HG02884 (cell line): ENCODE measurements at regions not wholly inside any gene's neighbourhood (a gene's known extent, or its start where the extent isn't known, plus 50 kb on each side); places are given as distances from the start of the nearest gene placed in this dataset.
"Not testable (repeated sequence)": the region's sequence is repeated elsewhere in the genome, so short reads cannot be mapped to it uniquely, and the experiment has no call there.

ENCODE experiments used
- ATAC-seq: cut with Tn5 transposase; IDR thresholded peaks from one replicate; pipeline ENCODE4 v1.9.1; 2021; ENCODE audit warnings: mild to moderate bottlenecking, moderate library complexity; ENCODE audit not compliant: unreplicated experiment

DNA sequence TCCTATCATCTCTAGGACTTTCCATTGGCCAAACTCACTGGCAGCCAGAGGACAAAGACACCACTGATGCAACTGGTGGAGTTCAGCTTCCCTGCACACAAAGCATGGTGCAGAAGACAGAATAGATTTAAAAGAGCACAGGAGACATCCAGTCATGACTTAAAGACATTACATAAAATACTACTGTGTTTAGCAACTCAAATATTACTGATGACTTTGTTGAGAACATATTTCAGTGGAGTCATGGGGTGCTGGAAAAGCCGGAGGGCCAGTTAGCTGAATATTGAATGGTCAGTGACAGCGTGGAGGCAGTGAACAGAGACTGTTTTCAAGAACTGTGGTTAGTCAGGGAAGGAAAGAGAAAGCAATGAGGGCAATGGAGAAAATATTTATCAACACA, 296.3 kb upstream of the NRP1 start:
- ATAC-seq, result no peak

DNA sequence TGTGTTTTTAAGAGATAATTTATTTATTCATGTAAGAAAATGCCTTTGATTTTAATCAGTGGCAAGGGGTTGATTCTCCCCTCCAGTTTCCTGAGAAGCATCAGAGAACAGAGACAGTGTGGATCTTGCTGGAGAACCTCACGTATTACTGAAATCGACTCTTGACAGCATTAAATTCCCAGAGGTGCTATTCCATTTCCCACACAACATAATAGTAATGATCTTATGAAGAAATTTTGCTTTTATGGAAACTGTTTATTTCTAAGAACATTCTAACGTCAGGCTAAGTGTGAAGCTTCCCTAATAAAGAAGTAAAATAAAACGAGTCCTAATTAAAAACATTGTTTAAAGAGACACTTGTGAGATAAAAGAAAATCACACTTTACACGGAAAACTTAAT, 293.1 kb upstream of the NRP1 start:
- no peak for ATAC-seq

DNA sequence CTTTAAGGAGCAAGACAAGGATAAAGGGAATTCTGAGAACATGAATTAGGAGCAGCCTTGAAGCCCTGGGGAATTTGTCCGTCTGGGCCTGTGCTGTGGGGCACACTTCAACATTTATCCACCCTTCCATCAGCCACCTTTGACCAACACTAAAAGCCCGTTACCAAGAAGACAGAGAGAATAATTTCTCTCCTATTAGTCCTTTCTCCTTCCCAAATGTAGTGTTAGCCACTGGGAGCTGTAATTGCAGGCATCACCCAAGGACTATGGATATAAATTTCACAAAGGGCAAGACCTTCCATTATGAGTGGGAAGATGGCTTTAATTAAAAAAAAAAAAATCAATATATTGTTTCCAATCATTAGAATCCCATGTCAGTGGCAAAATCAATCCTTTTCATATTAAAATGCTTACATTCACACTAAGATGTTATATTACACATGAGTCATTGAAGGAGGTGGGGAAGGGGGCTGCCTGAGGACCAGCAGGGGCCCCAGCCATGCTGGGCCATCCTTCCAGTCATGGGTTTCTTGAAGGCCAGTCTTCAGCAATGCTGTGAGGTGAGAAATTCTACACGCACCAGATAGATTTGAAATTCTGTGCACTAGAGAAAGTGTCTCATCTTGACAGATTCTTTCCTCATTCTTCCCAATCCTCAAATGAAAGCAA, 292.5 kb upstream of the NRP1 start:
- ATAC-seq, result no peak

DNA sequence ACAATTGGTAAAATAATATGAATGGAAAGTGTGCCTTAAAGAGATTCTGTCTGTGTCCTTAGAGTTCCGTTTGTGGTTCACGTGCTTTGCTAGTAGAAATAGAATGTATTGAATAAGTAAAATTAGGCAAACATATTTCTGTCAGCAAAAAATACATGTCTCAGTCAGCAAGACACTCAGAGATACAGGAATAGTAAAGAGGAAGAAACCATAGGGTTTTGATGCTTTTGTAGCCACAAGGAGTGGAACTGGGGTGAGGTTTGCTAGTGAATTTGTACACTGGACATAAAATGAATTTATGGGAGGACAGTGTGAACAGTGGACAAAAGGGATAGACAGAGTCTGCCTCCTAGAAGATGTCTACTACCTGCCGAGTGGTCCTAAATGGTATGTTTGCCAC, 289.2 kb upstream of the NRP1 start:
- no peak for ATAC-seq

DNA sequence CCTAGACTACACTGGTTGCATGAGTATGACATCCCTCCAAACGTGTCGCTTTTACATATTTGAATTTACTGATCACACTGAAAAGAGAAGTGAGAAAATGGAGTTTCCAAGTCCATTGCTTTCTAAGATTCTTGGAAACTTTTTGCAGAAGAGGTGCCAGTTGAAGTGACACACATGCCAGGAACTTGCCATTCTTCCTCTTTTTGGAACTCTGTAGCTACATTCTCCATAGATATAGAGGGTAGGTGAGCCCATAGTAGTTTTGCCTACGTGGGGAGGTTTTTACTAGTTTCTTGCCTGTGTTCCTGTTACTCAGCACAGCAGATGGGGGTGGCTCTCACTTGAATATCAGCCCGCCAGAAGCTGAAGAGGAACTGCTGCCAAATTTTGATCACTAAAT, 286.6 kb upstream of the NRP1 start:
- ATAC-seq, result no peak

DNA sequence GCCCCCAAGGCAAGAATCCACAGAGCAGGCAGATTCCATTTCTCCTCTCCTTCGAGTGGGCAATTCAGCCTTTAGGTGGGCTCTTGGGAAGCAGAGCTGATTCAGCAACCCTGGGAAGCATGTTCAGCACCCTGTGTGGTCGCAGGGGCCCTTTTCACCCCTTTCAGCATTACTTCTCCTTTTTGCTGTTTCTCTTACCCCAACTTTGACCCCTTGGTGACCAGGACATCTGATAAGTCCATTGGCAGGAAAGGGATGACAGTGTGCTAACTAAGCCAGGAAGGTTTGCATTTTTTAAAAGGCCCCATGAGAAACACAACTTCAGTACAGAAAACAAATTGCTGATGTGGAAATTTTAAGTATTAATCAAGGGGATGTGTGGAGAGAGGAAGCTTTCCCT, 283.7 kb upstream of the NRP1 start:
- ATAC-seq, result no peak

DNA sequence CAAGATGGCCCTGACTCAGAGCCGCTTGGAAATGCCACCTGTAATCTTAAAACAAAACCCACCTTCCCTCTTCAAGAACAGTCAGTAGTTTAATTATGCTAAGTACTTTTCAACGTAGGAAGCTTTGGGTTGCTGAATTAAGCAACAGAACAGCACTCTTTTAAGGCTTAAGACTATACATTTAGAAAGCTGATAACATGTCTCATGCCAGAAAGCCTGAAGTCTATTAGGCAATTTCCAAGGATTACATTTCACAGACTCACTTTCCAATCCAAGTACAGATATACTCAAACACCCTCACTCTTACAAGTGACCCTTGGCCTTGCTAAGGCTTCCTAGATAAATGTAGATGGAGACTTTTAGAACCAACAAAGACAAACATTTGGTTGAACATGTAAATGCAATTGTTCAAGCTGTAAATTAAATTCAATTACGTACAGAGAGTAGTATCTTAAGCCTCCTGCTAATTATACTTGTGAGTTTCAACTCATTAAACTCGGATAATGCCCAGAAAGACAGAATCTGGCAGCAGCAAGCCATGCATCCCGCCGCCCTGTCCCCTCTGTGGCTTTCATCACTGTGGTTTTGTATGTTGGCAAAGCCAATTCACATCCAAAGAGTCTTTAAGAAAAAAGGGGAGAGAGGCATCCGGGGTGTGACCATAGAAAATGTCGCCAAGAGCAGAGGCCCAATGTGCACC, 283.1 kb upstream of the NRP1 start:
- no peak for ATAC-seq

DNA sequence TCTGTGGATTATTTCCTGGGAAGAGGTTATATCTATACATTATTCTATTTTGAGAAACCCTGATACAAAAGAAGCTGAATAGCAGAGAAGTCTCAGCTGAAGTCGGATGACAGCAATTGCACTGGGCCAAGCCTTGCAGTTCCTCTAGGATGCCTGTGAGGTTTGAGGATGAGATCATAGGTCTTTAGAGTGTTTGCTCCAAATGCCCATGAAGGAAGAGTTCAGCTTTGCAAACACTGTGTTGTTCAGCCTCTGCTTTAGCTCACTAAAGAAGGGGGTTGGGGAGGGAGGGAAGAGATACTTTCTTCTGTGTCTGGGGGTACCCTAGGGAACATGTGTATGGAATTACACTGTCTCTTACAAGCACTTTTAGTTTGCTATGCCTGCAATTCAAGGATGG, 282.5 kb upstream of the NRP1 start:
- no peak for ATAC-seq

DNA sequence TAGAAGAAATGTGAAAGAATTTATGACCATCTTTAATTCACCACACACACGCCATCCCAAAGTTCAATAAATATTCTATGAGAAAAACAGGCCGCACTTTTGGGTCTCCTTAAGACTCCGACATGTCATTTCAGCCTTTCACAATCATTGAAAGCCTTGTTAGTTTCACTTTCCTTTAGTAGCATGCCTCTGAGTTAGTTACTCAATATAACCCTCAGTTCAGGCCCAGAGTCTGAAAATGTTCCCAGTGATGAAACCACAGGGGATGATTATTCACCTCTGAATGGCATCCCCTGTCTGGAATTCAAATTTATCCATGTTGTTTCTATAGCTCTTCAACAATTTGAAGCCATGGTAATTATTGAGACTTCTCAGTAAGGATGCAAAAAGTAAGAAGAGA, 278.1 kb upstream of the NRP1 start:
- no peak for ATAC-seq

DNA sequence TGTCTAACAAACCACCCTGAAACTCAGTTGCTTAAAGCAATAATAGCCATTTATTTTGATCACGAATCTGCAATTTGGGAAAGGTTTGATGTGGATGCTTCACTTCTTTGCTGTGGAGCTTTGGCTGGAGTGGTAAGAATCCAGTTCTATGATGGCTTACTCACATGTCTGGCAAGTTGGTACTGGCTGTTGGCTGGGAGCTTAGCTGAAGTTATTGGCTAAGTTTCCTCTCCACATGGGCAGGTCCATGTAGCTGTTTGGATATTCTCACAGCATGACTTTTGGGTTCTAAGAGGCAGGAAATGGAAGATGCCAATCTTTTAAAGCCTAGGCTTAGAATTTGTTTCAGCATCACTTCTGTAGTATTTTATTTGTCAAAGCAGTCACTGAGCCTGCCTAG, 277.6 kb upstream of the NRP1 start:
- ATAC-seq, result no peak

DNA sequence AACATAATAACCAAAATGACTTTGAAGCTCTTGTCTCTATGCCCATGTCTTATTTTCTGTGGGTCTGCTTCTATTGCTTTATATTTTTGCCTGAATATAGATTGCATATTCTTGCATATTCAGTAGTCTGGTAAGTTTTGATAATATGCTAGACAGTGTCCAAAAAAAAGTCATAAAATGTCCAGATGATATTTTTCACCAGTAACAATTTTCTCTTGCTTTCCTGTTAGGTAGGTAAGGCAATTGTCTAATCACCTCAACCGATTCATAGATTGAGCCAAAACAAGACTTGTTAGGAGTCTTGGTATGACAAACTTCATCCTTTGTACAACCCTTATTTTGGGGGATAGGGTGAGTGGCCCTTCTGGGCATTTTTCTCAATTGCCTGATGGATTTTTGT, 277.0 kb upstream of the NRP1 start:
- ATAC-seq, result no peak

DNA sequence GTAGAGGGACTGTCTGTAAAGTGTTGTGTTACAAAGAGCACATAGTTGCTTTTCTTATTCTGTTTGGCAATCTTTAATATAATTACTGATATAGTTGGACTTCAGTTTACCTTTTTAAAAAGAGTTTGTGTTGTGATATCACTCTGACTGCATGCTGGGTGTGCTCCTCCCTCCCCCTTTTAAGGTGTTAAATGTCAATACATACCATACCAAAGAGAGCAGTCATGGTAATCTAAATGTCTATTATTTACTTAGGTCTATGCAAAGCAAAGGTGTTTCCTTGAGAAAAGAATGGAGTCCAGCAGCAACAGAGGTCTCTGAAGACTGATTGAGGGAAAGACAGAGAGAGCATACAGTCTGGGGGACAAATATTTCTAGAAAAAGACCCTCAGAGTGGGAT, 275.1 kb upstream of the NRP1 start:
- ATAC-seq, result no peak

DNA sequence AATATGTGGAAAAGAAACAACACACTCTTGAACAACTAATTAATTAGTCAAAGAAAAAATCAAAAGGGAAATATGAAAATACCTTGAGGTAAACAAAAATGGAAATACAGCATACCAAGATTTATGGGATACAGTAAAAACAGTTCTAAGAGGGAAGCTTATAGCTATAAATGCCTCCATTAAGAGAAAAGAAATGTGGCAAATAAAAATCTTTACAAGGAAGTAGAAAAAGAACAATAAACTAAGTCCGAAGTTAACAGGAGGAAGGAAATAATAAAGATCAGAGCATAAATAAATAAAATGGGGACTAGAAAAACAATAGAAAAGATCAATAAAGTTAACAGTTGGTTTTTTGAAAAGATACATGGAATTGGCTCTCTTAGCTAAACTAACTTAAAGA, 267.8 kb upstream of the NRP1 start:
- ATAC-seq, result no peak

DNA sequence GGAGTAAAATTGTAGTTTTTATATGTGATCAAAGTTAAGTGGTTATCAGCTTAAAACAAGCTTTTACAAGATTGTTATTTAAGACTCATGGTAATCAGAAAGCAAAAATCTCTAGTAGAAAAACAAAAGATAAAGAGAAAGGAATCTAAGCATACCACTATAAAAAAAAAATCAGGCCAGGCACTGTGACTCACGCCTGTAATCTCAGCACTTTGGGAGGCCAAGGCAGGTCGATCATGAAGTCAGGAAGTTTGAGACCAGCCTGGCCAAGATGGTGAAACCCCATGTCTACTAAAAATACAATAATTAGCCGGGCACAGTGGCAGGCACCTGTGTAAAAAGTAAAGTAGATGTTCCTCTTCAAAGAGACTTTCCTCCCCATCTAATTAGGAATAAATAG, 265.9 kb upstream of the NRP1 start:
- no peak for ATAC-seq

DNA sequence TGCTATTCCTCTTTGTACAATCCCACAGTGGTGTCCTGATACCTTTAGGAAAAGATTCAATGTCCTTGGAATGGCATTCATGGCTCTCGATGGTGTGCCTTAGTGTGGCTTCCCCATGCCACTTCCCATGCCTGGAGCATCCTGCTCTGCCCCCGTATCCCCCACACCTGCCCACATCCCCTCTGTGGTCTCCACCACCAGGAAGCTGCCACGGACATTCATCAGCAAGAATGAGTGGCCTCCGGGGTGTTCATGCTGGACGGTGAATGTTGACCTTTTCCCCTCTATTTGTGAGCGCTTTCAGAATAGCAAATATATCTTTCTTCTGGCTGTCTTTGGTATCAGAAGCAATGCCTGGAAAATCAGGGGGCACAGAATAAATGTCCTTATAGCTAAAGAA, 262.0 kb upstream of the NRP1 start:
- ATAC-seq, result no peak

DNA sequence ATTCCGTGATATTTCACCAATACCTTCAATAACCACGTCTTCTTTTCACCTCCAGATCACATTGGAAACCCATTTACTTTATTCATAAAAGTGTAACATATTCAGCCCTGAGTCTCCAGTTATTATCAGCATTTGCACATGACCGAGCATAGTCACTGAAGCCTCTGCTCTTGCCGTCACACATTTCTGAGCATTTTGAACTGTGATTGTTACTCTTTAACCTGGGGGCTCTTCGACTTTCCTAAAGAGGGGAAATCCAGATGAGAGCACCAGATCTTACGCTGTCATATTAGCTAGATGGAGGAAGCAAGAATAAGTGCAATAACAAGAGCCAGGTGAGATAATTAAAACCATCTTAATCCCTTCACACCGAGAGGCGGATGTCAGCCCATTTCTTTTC, 260.0 kb upstream of the NRP1 start:
- ATAC-seq, result no peak

DNA sequence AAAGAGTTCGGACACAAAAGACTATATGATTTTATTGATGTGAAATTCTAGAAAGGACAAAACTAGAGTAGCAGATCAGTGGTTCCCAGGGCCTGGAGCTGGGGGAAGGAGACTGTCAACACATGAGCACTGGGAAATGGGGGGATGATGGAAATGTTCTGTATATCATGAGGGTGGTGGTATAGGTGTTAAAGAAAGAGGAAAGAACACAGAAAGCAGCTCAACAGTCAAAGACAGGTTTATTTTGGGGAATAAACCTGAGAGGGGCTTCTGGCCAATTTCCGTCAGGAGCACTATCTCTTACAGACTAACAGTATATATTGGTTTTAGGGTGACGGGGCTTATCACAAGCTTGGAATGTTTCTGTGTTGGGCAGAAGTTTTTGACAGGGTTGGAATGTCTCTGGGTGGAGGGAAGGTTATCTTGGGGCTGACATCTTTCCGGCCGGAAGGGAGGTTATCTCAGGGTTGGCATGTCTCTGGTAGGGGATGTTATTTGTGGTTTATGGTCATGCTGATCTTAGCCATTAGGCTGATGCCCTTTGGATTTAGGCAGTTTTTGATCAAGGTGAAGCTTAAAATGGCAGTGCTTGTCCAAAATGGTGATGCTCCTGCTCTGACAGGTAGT, 254.6 kb upstream of the NRP1 start:
- no peak for ATAC-seq

DNA sequence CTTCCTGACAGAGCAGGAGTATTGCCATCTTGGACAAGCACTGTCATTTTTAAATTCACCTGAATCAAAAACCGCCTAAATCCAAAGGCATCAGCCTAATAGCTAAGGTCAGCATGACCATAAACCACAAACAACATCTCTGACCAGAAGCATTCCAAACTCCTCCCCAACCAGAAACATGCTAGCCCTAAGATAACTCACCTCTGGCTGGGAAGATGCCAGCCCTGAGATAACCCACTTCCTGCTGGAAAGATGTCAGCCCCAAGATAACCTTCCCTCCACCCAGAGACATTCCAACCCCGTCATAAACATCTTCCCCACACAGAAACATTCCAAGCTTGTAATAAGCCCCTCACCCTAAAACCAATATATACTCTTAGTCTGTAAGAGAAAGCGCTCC, 250.1 kb upstream of the NRP1 start:
- ATAC-seq, result not testable (repeated sequence)

DNA sequence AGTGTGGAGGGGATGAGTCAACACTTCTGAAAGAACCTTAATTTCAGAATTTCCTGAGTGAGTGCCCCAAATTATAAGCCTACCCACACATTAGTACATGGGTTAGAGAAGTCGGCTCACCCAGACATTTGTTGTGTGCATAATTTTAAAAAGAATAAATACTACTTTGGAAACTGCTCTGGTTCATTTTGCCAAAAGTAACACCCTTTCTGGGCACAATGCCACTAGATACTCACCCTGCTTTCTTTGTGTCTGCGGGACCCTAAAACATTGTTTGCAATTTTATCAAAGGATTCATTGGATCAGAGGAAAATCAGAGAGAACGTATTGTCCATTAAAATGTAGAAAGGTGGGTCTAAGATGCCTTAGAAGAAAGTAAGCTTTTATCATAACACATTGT, 245.5 kb upstream of the NRP1 start:
- no peak for ATAC-seq

DNA sequence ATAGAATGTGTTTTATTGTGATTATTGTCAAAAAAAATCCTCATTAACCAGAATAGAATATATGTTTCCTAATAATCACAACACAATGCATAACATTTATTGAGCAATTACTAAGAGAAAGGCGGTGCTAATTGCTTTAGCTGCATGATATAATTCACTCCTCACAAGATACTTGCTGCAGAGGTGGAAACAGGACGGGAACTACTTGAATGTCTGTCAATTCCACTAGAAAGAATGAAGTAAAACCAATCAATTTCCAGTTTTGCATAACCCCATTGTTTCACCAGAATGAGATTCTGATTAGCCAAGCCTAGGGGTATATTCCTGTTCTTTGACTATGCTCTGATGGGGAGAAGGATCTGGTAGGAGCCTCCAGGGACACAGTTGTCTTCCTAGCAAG, 239.1 kb upstream of the NRP1 start:
- no peak for ATAC-seq

DNA sequence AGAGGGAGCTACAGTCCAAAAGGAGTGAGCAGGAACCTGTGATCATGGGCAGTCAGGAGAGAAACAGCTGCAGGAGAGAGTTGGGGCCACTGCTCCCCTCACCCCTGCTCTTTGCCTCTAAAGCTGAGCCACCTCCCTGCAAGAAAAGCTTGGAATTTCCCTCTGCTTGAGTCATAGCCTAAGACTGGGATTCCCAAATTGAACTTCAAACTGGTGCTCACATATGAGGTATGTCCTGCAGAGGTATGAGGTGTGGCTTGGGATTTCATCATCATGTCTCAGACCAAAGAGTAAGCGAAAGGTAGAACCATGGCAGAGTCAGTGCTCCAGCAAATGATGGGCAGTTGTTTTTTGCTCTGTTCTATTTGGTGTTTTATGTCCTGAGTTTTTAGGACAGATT, 237.1 kb upstream of the NRP1 start:
- no peak for ATAC-seq

DNA sequence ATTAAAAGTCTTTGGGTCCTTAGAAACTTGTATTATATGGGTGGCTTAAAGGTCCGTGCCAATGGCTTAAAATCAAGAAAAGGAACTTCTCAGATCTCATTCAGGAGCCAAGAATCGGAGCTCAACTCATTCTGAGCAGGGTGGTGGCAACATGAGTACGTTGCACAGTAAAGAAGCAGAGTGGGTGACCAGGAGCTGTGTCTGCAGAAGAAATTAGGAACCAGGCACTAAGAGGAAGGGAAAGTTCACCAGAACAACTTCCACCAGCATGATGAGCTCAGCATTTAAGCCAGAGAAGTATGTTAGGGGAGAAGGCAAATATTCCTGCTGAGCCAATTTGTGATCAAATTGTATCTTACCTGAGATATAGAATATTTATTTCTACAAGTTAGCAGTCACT, 236.0 kb upstream of the NRP1 start:
- no peak for ATAC-seq

DNA sequence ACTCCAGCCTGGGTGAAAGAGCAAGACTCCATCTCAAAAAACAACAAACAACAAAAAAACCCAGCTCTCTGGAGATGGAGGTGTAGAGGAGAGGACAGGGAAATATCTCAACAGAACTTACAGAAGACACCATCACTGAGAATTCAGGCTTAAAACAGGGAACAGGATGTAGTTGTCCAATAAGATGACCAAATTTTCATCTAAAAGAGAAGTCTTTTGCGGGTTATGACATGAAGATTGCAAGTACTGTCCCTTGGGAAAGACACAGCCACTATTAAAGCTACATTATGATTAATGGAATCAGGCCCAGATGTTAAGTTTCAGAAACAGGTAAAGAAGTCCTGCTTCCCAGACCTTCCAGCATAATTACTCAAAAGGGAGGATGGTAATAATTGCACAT, 235.2 kb upstream of the NRP1 start:
- ATAC-seq, result no peak
